ENCODE measurements at regions not wholly inside any gene's neighbourhood (a gene's known extent, or its start where the extent isn't known, plus 50 kb on each side); places are given as distances from the start of the nearest gene placed in this dataset.

GRCh38 chr2:137769406-137769805 lies 194.9 kb upstream of the HNMT start:
- Histone ChIP-seq H3K9me3 (no peaks in the 10 kb centered on the region), H3K36me3 (no peaks in the 10 kb centered on the region), H3K4me3 (no peak overlapping the region), H3K27ac (no peak overlapping the region), H3K4me1 (no peaks in the 10 kb centered on the region), H3K27me3 (no peaks in the 10 kb centered on the region)
- intact Hi-C loops (cut with DNase I), result no loop called here
- no peak for TF ChIP-seq CTCF (IDR thresholded peaks at IDR 0.05)
- DNase-seq (no peak), ATAC-seq (no peak)

GRCh38 chr2:137770166-137770565 lies 194.1 kb upstream of the HNMT start:
- ATAC-seq (no peak), DNase-seq (no peak)
- TF ChIP-seq CTCF (IDR thresholded peaks at IDR 0.05), result no peak
- no peaks in the 10 kb centered on the region for H3K4me1 ChIP-seq
- no peaks in the 10 kb centered on the region for H3K36me3 ChIP-seq
- H3K4me3 ChIP-seq, result no peak overlapping the region
- intact Hi-C loops (cut with DNase I), result no loop called here
- H3K27ac ChIP-seq, result no peak overlapping the region
- H3K9me3 ChIP-seq, result no peaks in the 10 kb centered on the region
- H3K27me3 ChIP-seq, result no peaks in the 10 kb centered on the region

GRCh38 chr2:137771064-137771463 lies 193.2 kb upstream of the HNMT start:
- no peaks in the 10 kb centered on the region for H3K4me1 ChIP-seq
- no peaks in the 10 kb centered on the region for H3K27me3 ChIP-seq
- no peak for DNase-seq
- no peak for ATAC-seq
- intact Hi-C loops (cut with DNase I), result no loop called here
- no peaks in the 10 kb centered on the region for H3K9me3 ChIP-seq
- no peak overlapping the region for H3K27ac ChIP-seq
- H3K36me3 ChIP-seq, result no peaks in the 10 kb centered on the region
- H3K4me3 ChIP-seq, result no peak overlapping the region
- TF ChIP-seq CTCF (IDR thresholded peaks at IDR 0.05), result no peak

- H3K36me3 ChIP-seq, result no peaks in the 10 kb centered on the region
- no peak overlapping the region for H3K4me3 ChIP-seq
- no peak for ATAC-seq
- no peak for TF ChIP-seq CTCF (IDR thresholded peaks at IDR 0.05)
- no peaks in the 10 kb centered on the region for H3K27me3 ChIP-seq
- no peak for DNase-seq
- intact Hi-C loops (cut with DNase I), result no loop called here
- H3K27ac ChIP-seq, result no peak overlapping the region
- H3K4me1 ChIP-seq, result no peaks in the 10 kb centered on the region
- no peaks in the 10 kb centered on the region for H3K9me3 ChIP-seq
These were observed 191.8 kb upstream of the HNMT start for GRCh38 chr2:137772451-137772850.

GRCh38 chr2:137775529-137775928 lies 188.7 kb upstream of the HNMT start:
- Histone ChIP-seq H3K4me3 (no peak overlapping the region), H3K36me3 (no peaks in the 10 kb centered on the region), H3K9me3 (no peaks in the 10 kb centered on the region), H3K4me1 (no peaks in the 10 kb centered on the region), H3K27me3 (no peaks in the 10 kb centered on the region), H3K27ac (no peak overlapping the region)
- DNase-seq (no peak), ATAC-seq (no peak)
- intact Hi-C loops (cut with DNase I), result no loop called here
- TF ChIP-seq CTCF (IDR thresholded peaks at IDR 0.05), result no peak

GRCh38 chr2:137776697-137777096 lies 187.6 kb upstream of the HNMT start:
- no peak for TF ChIP-seq CTCF (IDR thresholded peaks at IDR 0.05)
- no peak for ATAC-seq
- intact Hi-C loops (cut with DNase I), result no loop called here
- no peaks in the 10 kb centered on the region for H3K27me3 ChIP-seq
- no peak overlapping the region for H3K4me3 ChIP-seq
- DNase-seq, result no peak
- no peaks in the 10 kb centered on the region for H3K36me3 ChIP-seq
- H3K27ac ChIP-seq, result no peak overlapping the region
- no peaks in the 10 kb centered on the region for H3K9me3 ChIP-seq
- no peaks in the 10 kb centered on the region for H3K4me1 ChIP-seq

Measured in upper lobe of right lung (tissue), 1 donor.